ENCODE measurements at regions not wholly inside any gene's neighbourhood (a gene's known extent, or its start where the extent isn't known, plus 50 kb on each side); places are given as distances from the start of the nearest gene placed in this dataset.

DNA sequence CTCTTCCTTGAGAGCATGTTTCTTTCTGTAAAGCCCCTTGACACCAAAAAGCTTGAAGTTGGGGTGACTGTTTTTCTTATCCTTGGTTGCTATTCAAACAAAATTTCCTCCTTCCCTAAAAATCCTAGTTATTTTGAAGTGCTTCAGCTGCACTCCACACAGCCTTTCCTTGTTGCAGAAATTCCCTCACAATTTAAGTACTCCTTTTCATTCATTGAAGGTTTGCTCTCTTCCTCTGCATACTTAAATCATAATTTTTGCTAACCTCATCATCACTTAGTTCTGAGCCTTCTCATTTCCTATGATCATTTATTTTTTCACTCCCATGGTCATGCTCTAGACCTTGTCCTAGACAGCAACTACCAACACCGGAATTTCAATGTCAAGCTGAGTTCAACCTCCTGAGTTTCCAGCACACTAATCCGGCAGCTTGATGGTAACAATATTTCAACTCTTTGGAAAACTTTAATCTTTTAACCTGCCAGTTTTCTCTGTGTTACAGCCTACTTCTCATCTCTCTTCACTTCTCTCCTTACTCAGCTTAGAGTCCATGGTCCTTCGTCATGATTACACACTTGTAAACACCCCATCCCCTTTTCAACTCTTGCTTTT is 78.7 kb upstream of the ACTBL2 start:
- TF ChIP-seq POLR2A (IDR thresholded peaks at IDR 0.05; ENCODE audit: low read length), result no peak
- no peak for TF ChIP-seq GATA1 (IDR thresholded peaks at IDR 0.05; ENCODE audit: low read depth, low read length)
